ENCODE measurements at regions not wholly inside any gene's neighbourhood (a gene's known extent, or its start where the extent isn't known, plus 50 kb on each side); places are given as distances from the start of the nearest gene placed in this dataset.

DNA sequence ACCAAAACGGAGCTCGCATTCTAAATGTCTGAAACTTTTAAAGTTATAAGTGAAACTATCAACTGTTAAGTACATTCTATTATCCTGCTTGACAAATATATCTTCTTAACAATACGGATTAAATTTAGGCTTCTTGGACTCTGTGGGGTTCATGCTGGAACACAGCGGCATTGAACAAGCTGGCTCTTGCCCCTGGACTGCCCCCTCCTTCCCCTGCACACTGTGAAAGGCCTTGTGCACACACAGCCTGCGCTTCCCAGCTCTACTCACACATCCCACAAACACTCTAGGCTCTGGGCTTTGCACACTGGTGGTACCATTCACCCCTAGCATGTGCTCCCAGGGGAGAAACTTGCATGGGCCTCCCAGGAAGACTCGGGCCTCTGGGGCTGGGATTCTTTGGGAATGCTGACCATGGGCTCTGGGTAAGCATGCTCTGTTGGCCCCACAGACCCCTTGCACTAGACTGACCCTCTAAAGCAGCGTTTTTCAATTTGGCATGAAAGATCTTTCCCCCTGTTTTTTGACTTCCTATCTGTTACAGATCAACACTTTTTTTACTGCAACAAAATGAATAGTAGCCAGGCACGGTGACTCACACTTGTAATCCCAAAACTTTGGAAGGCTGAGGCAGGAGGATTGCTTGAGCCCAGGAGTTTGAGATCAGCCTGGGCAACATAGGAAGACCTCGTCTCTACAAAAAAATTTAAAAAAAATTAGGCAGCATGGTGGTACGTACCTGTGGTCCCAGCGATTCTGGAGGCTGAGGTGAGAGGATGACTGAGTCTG, 96.2 kb upstream of the CPM start:
- TF ChIP-seq TCF7L2 (IDR thresholded peaks at IDR 0.05; ENCODE audit: low read depth, low read length): no peak
- TF ChIP-seq CTCF (IDR thresholded peaks at IDR 0.05): no peak
- TF ChIP-seq REST (IDR thresholded peaks at IDR 0.05; ENCODE audit: insufficient read depth in 1 of 2, low read depth in 2 of 2, low read length in 1 of 2): no peak
- no peak for TF ChIP-seq POLR2AphosphoS5 (IDR thresholded peaks at IDR 0.05; ENCODE audit: low read depth, low read length)
- no peak for TF ChIP-seq SIN3A (IDR thresholded peaks at IDR 0.05; ENCODE audit: borderline replicate concordance, insufficient read depth, low read depth, low read length)
- no peaks in the 10 kb centered on the region for H3K36me3 ChIP-seq (ENCODE audit: control insufficient read depth, insufficient read depth, low read length)
- no peaks in the 10 kb centered on the region for H3K27me3 ChIP-seq (ENCODE audit: control insufficient read depth, insufficient read depth, low read length)
- no peak overlapping the region for H3K4me3 ChIP-seq (ENCODE audit: low read depth in 2 of 2, low read length in 2 of 2)
- ChIA-PET POLR2A (no interaction called here), CTCF (no interaction called here)
- ATAC-seq (no peak; the same call in 1 of the 2 replicates), DNase-seq (ENCODE audit: low read depth, low spot score) (no peak)
- H3K27ac ChIP-seq (ENCODE audit: low read length): no peak overlapping the region
- no peaks in the 10 kb centered on the region for H3K9me3 ChIP-seq (ENCODE audit: control insufficient read depth, insufficient read depth, low read depth, low read length)
- no TSS peak for BruUV-seq (replicated peaks)
- no peaks in the 10 kb centered on the region for H3K4me1 ChIP-seq (ENCODE audit: control insufficient read depth, insufficient read depth, low read length)
- intact Hi-C loops (cut with micrococcal nuclease; ENCODE audit: unreplicated experiment): no loop called here
- in situ Hi-C loops (cut with HindIII; ENCODE audit: low pct_unique_long_range_greater_than_20kb, low sequenced_read_pairs): no loop called here

- in situ Hi-C loops (cut with HindIII; ENCODE audit: low pct_unique_long_range_greater_than_20kb, low sequenced_read_pairs): no loop called here
- ATAC-seq: no peak
- no peaks in the 10 kb centered on the region for H3K27me3 ChIP-seq (ENCODE audit: control insufficient read depth, insufficient read depth, low read length)
- no peaks in the 10 kb centered on the region for H3K9me3 ChIP-seq (ENCODE audit: control insufficient read depth, insufficient read depth, low read depth, low read length)
- ChIA-PET POLR2A (no interaction called here), CTCF (no interaction called here)
- no peak for TF ChIP-seq REST (IDR thresholded peaks at IDR 0.05; ENCODE audit: insufficient read depth in 1 of 2, low read depth in 2 of 2, low read length in 1 of 2)
- TF ChIP-seq SIN3A (IDR thresholded peaks at IDR 0.05; ENCODE audit: borderline replicate concordance, insufficient read depth, low read depth, low read length): no peak
- TF ChIP-seq POLR2AphosphoS5 (IDR thresholded peaks at IDR 0.05; ENCODE audit: low read depth, low read length): no peak
- TF ChIP-seq CTCF (IDR thresholded peaks at IDR 0.05): no peak
- no peak for TF ChIP-seq TCF7L2 (IDR thresholded peaks at IDR 0.05; ENCODE audit: low read depth, low read length)
- no peak overlapping the region for H3K27ac ChIP-seq (ENCODE audit: low read length)
- no peaks in the 10 kb centered on the region for H3K4me1 ChIP-seq (ENCODE audit: control insufficient read depth, insufficient read depth, low read length)
- no TSS peak for BruUV-seq (replicated peaks)
- intact Hi-C loops (cut with micrococcal nuclease; ENCODE audit: unreplicated experiment): no loop called here
- no peaks in the 10 kb centered on the region for H3K36me3 ChIP-seq (ENCODE audit: control insufficient read depth, insufficient read depth, low read length)
- H3K4me3 ChIP-seq (ENCODE audit: low read depth in 2 of 2, low read length in 2 of 2): no peak overlapping the region
- no peak for DNase-seq (ENCODE audit: low read depth, low spot score)
Observed at GRCh38 chr12:69030321-69030720, 97.3 kb upstream of the CPM start.

Data from Panc1 (cell line).